Tibial artery (tissue), 4 donors: ENCODE measurements at regions not wholly inside any gene's neighbourhood (a gene's known extent, or its start where the extent isn't known, plus 50 kb on each side); places are given as distances from the start of the nearest gene placed in this dataset.
"Not testable (repeated sequence)": the region's sequence is repeated elsewhere in the genome, so short reads cannot be mapped to it uniquely, and the experiment has no call there.

ENCODE experiments used
- DNase-seq, 2 donors: peaks; one replicate each; pipeline ENCODE4 v3.0.0-alpha.2; 2019
- H3K27ac ChIP-seq, 2 donors: fragments of 200-600 bp; sonication (generic) in 1 of 2; 1 replicate in 1 of 2; 2 replicates in 1 of 2; pipeline ENCODE4 v1.5.1; 2018 to 2019; ENCODE audit warnings: mild to moderate bottlenecking in 1 of 2
- H3K27me3 ChIP-seq, 2 donors: fragments of 200-600 bp; sonication (generic) in 1 of 2; one replicate each; pipeline versions ENCODE4 v1.5.1 to v1.6.0; 2016 to 2019
- H3K36me3 ChIP-seq, 3 donors: fragments of 200-600 bp; sonication (generic) in 2 of 3; one replicate each; pipeline ENCODE4 v1.5.1; 2016 to 2019; ENCODE audit warnings: mild to moderate bottlenecking in 2 of 3
- H3K4me1 ChIP-seq, 4 donors: fragments of 200-600 bp; sonication (generic) in 2 of 4; 1 replicate in 3 of 4; 2 replicates in 1 of 4; pipeline ENCODE4 v1.5.1; 2016 to 2019
- H3K4me3 ChIP-seq, 2 donors: fragments of 200-600 bp; sonication (generic) in 1 of 2; 1 replicate in 1 of 2; 2 replicates in 1 of 2; pipeline ENCODE4 v1.5.1; 2018 to 2019; ENCODE audit warnings: mild to moderate bottlenecking in 2 of 2
- H3K9me3 ChIP-seq, 3 donors: fragments of 200-600 bp; sonication (generic) in 1 of 3; one replicate each; pipeline ENCODE4 v1.5.1; 2016 to 2019
- CTCF ChIP-seq, 2 experiments: fragments of 200-600 bp in 1 of 2; fragments of 450-650 bp in 1 of 2; IDR thresholded peaks; one replicate each; pipeline ENCODE4 v1.5.1; 2017 to 2019; ENCODE audit warnings: antibody characterized with exemption in 2 of 2, mild to moderate bottlenecking in 1 of 2, moderate library complexity in 1 of 2
- intact Hi-C: fragments of 100-400 bp; cut with DNase I; formaldehyde crosslinking; loops from one replicate; pipeline ENCODE4 v1.15.0; 2023; ENCODE audit warnings: low total_unique reads

GRCh38 chrX:139332441-139332840, 198.1 kb upstream of the F9 start:
- H3K27me3 ChIP-seq: no peaks in the 10 kb centered on the region
- no peak overlapping the region for H3K4me3 ChIP-seq
- intact Hi-C loops: no loop called here
- no peaks in the 10 kb centered on the region for H3K9me3 ChIP-seq
- H3K36me3 ChIP-seq: no peaks in the 10 kb centered on the region
- DNase-seq: no peak
- TF ChIP-seq CTCF (IDR thresholded peaks at IDR 0.05): no peak
- no peak overlapping the region for H3K27ac ChIP-seq
- no peaks in the 10 kb centered on the region for H3K4me1 ChIP-seq

GRCh38 chrX:139327355-139327754, 203.2 kb upstream of the F9 start:
- TF ChIP-seq CTCF (IDR thresholded peaks at IDR 0.05): no peak
- Histone ChIP-seq H3K4me3 (no peak overlapping the region), H3K27ac (no peak overlapping the region), H3K9me3 (peaks cover 0 to 11% (median 0%) of the 10 kb centered on the region in 3 donors), H3K27me3 (no peaks in the 10 kb centered on the region), H3K36me3 (no peaks in the 10 kb centered on the region), H3K4me1 (no peaks in the 10 kb centered on the region)
- DNase-seq: no peak
- intact Hi-C loops: no loop called here

- H3K27ac ChIP-seq: no peak overlapping the region
- intact Hi-C loops: no loop called here
- no peaks in the 10 kb centered on the region for H3K27me3 ChIP-seq
- TF ChIP-seq CTCF (IDR thresholded peaks at IDR 0.05): no peak
- H3K36me3 ChIP-seq: no peaks in the 10 kb centered on the region
- DNase-seq: no peak
- H3K4me3 ChIP-seq: no peak overlapping the region
- peaks cover 0 to 11% (median 0%) of the 10 kb centered on the region in 3 donors for H3K9me3 ChIP-seq
- no peaks in the 10 kb centered on the region for H3K4me1 ChIP-seq
These were observed 205.8 kb upstream of the F9 start for GRCh38 chrX:139324756-139325155.

- H3K4me3 ChIP-seq, H3K4me1 ChIP-seq, H3K9me3 ChIP-seq, DNase-seq, H3K36me3 ChIP-seq, H3K27me3 ChIP-seq, H3K27ac ChIP-seq, intact Hi-C loops: not testable (repeated sequence)
These were observed 209.7 kb upstream of the F9 start for GRCh38 chrX:139320661-139321354.

GRCh38 chrX:139306675-139307074, 223.9 kb upstream of the F9 start:
- peaks cover 0 to 10% (median 4%) of the 10 kb centered on the region in 3 donors for H3K9me3 ChIP-seq
- intact Hi-C loops, H3K4me1 ChIP-seq, H3K27ac ChIP-seq, H3K36me3 ChIP-seq, H3K4me3 ChIP-seq, H3K27me3 ChIP-seq, DNase-seq: not testable (repeated sequence)

- no peak for TF ChIP-seq CTCF (IDR thresholded peaks at IDR 0.05)
- Histone ChIP-seq H3K27ac (no peak overlapping the region), H3K4me3 (no peak overlapping the region), H3K9me3 (peaks cover 0 to 10% (median 4%) of the 10 kb centered on the region in 3 donors), H3K36me3 (no peaks in the 10 kb centered on the region), H3K27me3 (no peaks in the 10 kb centered on the region), H3K4me1 (no peaks in the 10 kb centered on the region)
- no peak for DNase-seq
- intact Hi-C loops: no loop called here
These were observed 226.1 kb upstream of the F9 start for GRCh38 chrX:139304471-139304870.

- intact Hi-C loops: no loop called here
- no peaks in the 10 kb centered on the region for H3K9me3 ChIP-seq
- H3K27ac ChIP-seq: no peak overlapping the region
- no peak for TF ChIP-seq CTCF (IDR thresholded peaks at IDR 0.05)
- DNase-seq: no peak
- no peaks in the 10 kb centered on the region for H3K27me3 ChIP-seq
- H3K36me3 ChIP-seq: no peaks in the 10 kb centered on the region
- H3K4me3 ChIP-seq: no peak overlapping the region
- H3K4me1 ChIP-seq: no peaks in the 10 kb centered on the region
These were observed 231.2 kb upstream of the F9 start for GRCh38 chrX:139299309-139299708.
